ENCODE measurements at regions not wholly inside any gene's neighbourhood (a gene's known extent, or its start where the extent isn't known, plus 50 kb on each side); places are given as distances from the start of the nearest gene placed in this dataset.

- ChIA-PET POLR2A (no interaction called here), CTCF (no interaction called here), RAD21 (ENCODE audit: low non-redundant PET in 1 of 2, low total read pairs in 2 of 2, uncharacterized antibody in 2 of 2, unreplicated experiment in 2 of 2) (no interaction called here)
- TF ChIP-seq ATF3 (IDR thresholded peaks at IDR 0.05) (no peak), TCF7L2 (IDR thresholded peaks at IDR 0.05; ENCODE audit: borderline replicate concordance, extremely low read depth, insufficient read depth, insufficient read length) (no peak), EGR1 (IDR thresholded peaks at IDR 0.05; ENCODE audit: low read depth) (no peak), JUND (IDR thresholded peaks at IDR 0.05) (no peak), POLR2A (IDR thresholded peaks at IDR 0.05; ENCODE audit: borderline replicate concordance, extremely low read depth, insufficient read depth, insufficient read length) (no peak), RAD21 (IDR thresholded peaks at IDR 0.05; ENCODE audit: low read depth) (no peak), EZH2phosphoT487 (IDR thresholded peaks at IDR 0.05; ENCODE audit: borderline replicate concordance) (no peak), ZFX (IDR thresholded peaks at IDR 0.05) (no peak), CEBPB (IDR thresholded peaks at IDR 0.05; ENCODE audit: low read depth) (no peak), ELF1 (IDR thresholded peaks at IDR 0.05; ENCODE audit: borderline replicate concordance, low read depth) (no peak), SP1 (IDR thresholded peaks at IDR 0.05; ENCODE audit: low read depth) (no peak)
- TF ChIP-seq, protein P1, sequence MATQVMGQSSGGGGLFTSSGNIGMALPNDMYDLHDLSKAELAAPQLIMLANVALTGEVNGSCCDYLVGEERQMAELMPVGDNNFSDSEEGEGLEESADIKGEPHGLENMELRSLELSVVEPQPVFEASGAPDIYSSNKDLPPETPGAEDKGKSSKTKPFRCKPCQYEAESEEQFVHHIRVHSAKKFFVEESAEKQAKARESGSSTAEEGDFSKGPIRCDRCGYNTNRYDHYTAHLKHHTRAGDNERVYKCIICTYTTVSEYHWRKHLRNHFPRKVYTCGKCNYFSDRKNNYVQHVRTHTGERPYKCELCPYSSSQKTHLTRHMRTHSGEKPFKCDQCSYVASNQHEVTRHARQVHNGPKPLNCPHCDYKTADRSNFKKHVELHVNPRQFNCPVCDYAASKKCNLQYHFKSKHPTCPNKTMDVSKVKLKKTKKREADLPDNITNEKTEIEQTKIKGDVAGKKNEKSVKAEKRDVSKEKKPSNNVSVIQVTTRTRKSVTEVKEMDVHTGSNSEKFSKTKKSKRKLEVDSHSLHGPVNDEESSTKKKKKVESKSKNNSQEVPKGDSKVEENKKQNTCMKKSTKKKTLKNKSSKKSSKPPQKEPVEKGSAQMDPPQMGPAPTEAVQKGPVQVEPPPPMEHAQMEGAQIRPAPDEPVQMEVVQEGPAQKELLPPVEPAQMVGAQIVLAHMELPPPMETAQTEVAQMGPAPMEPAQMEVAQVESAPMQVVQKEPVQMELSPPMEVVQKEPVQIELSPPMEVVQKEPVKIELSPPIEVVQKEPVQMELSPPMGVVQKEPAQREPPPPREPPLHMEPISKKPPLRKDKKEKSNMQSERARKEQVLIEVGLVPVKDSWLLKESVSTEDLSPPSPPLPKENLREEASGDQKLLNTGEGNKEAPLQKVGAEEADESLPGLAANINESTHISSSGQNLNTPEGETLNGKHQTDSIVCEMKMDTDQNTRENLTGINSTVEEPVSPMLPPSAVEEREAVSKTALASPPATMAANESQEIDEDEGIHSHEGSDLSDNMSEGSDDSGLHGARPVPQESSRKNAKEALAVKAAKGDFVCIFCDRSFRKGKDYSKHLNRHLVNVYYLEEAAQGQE (IDR thresholded peaks at IDR 0.05; ENCODE audit: low read depth), result no peak
- TF ChIP-seq, protein P2, sequence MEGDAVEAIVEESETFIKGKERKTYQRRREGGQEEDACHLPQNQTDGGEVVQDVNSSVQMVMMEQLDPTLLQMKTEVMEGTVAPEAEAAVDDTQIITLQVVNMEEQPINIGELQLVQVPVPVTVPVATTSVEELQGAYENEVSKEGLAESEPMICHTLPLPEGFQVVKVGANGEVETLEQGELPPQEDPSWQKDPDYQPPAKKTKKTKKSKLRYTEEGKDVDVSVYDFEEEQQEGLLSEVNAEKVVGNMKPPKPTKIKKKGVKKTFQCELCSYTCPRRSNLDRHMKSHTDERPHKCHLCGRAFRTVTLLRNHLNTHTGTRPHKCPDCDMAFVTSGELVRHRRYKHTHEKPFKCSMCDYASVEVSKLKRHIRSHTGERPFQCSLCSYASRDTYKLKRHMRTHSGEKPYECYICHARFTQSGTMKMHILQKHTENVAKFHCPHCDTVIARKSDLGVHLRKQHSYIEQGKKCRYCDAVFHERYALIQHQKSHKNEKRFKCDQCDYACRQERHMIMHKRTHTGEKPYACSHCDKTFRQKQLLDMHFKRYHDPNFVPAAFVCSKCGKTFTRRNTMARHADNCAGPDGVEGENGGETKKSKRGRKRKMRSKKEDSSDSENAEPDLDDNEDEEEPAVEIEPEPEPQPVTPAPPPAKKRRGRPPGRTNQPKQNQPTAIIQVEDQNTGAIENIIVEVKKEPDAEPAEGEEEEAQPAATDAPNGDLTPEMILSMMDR (IDR thresholded peaks at IDR 0.05 in 2 of 3, conservative IDR thresholded peaks at IDR 0.05 in 1 of 3; ENCODE audit: borderline replicate concordance in 1 of 3, insufficient read depth in 1 of 3, low read depth in 2 of 3, low read length in 2 of 3), result no peak
- Histone ChIP-seq H3K4me3 (replicated peaks in 1 of 2; ENCODE audit: low read depth in 1 of 2, low read length in 2 of 2) (no peak overlapping the region), H3K4me1 (ENCODE audit: control insufficient read depth in 1 of 2, insufficient read depth in 2 of 2, low read length in 2 of 2) (peaks cover 36 to 49% of the 10 kb centered on the region in 2 experiments), H3K79me2 (ENCODE audit: insufficient read depth, low read length) (no peaks in the 10 kb centered on the region), H3K9me2 (ENCODE audit: insufficient read depth) (no peaks in the 10 kb centered on the region), H3K9ac (ENCODE audit: low read length) (no peak overlapping the region), H3K9me3 (ENCODE audit: control insufficient read depth in 1 of 2, insufficient read depth in 1 of 2, low read depth in 1 of 2, low read length in 2 of 2) (no peaks in the 10 kb centered on the region), H4K20me1 (ENCODE audit: insufficient read depth) (no peaks in the 10 kb centered on the region), H2AFZ (ENCODE audit: low read depth, low read length, poor library complexity, severe bottlenecking) (peak overlapping the region; percentile 80), H3K27ac (ENCODE audit: low read depth, low read length) (peak overlapping the region; percentile 97; the same call in 1 of the 2 replicates), H3K27me3 (ENCODE audit: insufficient read depth, low read length) (no peaks in the 10 kb centered on the region), H3K4me2 (ENCODE audit: low read length) (peak overlapping the region; percentile 77), H3K36me3 (ENCODE audit: control insufficient read depth in 1 of 2, insufficient read depth in 2 of 2, low read length in 2 of 2) (no peaks in the 10 kb centered on the region)
- BruUV-seq (replicated peaks), result no TSS peak
- DNase-seq (ENCODE audit: low read depth, low spot score) (no peak), ATAC-seq (no peak)
- intact Hi-C loops (cut with micrococcal nuclease), result no loop called here
Measured at GRCh38 chr3:27536491-27536890, 52.3 kb upstream of the SLC4A7 start.
